HG02623 (cell line): ENCODE measurements at regions not wholly inside any gene's neighbourhood (a gene's known extent, or its start where the extent isn't known, plus 50 kb on each side); places are given as distances from the start of the nearest gene placed in this dataset.

Source experiments
- ATAC-seq: cut with Tn5 transposase; IDR thresholded peaks from one replicate; pipeline ENCODE4 v1.9.1; 2021; ENCODE audit warnings: moderate library complexity; ENCODE audit not compliant: unreplicated experiment

GRCh38 chr6:139613496-139613895, 239.0 kb upstream of the CITED2 start:
- no peak for ATAC-seq

- ATAC-seq, result no peak
Observed at GRCh38 chr6:139612135-139612465, 237.7 kb upstream of the CITED2 start.

- no peak for ATAC-seq
Observed at GRCh38 chr6:139611327-139612134, 237.1 kb upstream of the CITED2 start.

DNA sequence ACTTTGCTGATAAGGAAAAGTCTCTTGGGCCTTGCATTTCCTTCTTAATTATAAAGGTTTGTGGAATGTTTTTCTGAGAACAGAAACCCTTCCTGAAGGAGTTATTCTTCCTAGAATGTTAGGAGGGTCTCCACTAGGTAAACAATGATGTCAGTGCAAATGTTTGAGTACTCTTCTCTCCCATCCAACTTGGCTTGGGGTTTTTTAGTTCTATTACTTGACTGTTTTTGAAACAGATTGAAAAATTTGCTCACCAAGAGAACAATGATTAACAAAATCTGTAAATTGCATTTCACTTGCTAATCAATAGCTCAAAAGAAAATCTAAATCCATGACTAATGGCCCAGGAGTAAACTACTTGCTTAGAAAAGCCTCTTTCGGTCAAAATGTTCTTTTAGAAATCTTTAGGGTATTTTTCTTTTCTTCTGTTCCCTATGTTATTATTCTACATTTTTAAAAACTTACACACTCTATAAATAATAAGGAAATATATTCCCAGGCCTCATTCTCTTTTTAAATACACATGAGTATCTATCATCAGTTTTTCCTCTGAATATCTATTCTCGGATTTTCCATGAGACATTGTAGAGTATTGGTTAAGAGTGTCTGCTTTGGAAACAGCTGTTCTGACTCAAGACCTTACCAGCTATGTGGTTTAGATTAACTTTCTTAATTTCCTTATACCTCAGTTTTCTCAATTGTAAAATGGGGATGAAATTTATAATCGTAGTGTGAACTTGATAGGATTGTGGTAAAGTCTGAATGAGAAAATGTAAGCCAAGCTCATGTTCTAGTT, 234.2 kb upstream of the CITED2 start:
- no peak for ATAC-seq

GRCh38 chr6:139605350-139605749, 230.9 kb upstream of the CITED2 start:
- ATAC-seq, result no peak

GRCh38 chr6:139603581-139603980, 229.1 kb upstream of the CITED2 start:
- no peak for ATAC-seq

GRCh38 chr6:139602577-139602976, 228.1 kb upstream of the CITED2 start:
- ATAC-seq, result no peak

- peak; percentile 97 for ATAC-seq
Observed at GRCh38 chr6:139600919-139601475, 226.5 kb upstream of the CITED2 start.

DNA sequence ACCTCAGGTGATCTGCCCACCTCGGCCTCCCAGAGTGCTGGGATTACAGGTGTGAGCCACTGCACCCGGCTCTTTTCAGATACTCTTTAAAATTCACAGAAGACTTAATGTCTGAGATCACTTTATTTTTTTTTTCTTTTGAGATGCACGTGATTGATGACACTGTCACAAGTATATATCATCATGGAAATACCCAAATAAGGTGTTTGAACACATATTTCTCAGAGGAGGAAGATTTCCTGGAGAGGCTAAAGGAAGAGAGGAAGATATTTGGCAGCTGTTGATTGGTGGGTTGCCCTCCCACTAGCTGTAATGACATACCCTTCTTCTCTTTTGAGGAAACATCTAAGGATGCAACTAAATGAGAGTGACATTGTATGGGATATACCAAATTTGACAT, 225.9 kb upstream of the CITED2 start:
- ATAC-seq, result no peak

GRCh38 chr6:139597771-139598755, 223.6 kb upstream of the CITED2 start:
- ATAC-seq, result no peak

DNA sequence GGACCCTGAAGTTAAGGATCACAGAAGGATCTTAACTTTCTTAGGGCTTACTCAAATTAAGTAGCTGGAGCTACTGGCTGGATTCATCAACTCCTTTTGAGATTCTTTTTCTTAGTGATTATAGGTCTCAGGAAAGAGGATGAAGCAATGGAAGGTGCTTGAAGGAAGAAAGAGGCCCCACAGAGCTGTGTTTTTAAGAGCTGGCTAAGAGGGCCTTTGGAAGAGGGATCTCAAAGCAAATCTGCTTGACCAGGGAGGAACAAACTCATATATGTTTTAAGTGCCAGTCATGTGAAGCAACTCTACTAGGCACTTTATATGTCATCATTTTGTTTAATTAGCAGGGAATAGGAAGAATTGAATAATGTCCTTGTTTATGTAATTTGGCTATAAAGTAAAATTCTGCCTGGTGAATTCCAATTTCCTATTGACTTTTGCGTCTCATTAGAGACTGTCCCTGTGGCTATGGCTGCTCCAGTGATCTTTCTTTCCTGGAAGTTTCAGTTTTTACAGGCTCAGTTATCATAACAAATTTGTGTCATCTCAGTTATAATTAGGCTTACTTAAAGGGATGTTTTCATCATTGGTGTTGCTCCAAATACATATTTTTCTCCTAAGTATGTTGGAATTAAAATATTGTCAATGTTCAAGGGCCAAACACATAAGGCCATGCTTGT, 222.8 kb upstream of the CITED2 start:
- no peak for ATAC-seq

GRCh38 chr6:139595183-139595582, 220.7 kb upstream of the CITED2 start:
- ATAC-seq, result no peak

- ATAC-seq, result no peak
Observed at GRCh38 chr6:139594333-139594965, 220.0 kb upstream of the CITED2 start.

- ATAC-seq, result no peak
Observed at GRCh38 chr6:139593081-139593480, 218.6 kb upstream of the CITED2 start.

- no peak for ATAC-seq
Observed at GRCh38 chr6:139592011-139592410, 217.6 kb upstream of the CITED2 start.

DNA sequence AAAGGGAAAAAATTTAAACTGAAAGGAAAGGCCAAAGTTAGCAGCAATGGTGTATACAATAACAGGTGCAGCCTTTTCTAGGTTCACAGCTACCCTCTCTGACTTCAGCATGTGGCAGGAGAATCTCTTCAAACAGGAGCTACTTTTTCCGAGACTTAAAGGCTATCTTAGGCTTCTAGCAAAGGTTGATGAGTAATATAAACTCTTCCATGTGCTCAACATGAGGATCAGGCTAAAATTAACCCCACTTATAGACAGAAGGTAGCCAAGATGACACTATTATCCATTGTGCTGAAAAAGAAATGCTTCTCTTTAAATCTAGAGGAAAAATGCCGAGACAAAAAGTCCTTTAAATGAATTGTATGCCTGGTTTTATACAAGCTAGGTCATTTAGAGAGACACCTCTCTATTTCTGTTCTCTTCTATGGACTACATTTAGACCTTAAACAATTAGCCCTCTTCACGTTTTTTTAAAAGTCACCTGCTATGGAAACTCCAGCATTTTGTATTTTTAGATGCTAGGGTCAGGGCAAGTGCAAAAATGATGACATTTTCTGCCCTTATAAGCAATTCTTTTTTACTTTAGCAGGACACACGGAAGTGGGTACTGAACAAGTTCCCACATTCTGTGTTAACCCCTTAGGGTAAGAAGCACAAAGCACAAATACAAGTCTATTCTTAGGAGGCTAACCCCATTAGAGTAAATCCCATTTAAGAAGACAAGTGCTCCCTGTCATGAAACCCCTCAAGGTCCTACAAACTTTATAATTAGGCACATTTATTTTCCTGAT, 216.8 kb upstream of the CITED2 start:
- ATAC-seq, result no peak

DNA sequence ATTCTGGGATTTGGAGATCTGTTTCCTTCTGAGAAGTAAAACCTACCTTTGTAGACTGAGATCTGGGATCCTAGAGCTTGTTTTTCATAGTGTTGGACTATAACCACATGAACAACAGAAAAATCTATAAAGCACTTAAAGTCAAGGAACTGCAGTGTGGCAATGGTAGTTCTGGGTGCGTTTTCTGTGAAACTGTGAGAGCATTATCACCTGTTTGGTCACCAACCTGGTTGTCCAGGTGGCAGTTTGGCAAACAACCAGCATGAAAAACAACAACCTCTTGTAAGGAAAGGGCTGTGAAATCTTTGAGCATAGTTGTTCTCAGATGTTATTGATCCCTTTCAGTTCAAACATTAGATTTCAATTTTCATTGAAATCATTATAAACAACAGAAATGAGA, 215.8 kb upstream of the CITED2 start:
- no peak for ATAC-seq

DNA sequence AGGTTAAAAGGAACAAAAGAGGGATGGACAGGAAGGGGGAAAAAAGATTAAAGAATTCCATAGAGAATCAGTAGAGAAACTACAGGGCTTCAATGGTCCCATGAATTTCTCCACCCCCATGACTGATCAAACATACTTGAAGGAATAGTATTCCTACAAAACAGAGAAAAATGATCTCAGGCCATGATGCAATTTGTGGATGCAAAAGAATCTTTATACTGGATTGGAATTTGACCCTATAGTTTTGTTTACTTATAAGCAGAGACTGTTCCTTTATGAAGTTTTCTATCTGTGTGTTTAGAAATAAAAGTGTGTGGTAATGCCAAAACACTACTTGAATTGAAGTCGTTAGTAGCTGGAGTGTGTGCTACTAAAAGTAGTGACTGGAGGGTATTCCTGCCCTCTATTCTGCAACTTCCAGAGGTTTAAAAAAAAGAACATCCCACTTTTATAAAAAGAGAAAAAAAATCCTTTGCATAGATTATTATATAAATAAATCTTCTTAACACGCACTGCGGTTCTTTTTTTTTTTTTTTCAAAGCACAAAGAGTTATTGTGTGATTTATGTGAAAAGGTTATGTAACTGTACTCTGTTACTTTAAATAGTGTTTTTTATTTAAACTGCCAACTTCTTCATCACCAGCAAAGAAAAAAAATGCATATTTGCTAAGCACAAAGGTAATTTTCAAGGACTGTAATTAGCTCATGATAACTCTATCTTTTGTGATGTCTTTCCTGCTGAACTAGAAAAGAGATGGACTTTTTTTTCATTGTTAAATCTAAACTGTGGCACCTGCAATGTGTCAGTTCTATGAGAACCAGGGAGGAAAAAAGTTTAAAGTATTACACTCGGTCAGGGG, 214.5 kb upstream of the CITED2 start:
- no peak for ATAC-seq
